ENCODE measurements at regions not wholly inside any gene's neighbourhood (a gene's known extent, or its start where the extent isn't known, plus 50 kb on each side); places are given as distances from the start of the nearest gene placed in this dataset.

GRCh38 chr5:17132444-17133083 lies 84.9 kb upstream of the BASP1 start:
- Mint-ChIP-seq H3K36me3 (ENCODE audit: low read depth) (no peaks in the 10 kb centered on the region), H3K4me3 (no peak overlapping the region), H3K9me3 (no peaks in the 10 kb centered on the region), H3K27me3 (ENCODE audit: low read depth) (peaks cover 11% of the 10 kb centered on the region), H3K4me1 (peaks cover 6% of the 10 kb centered on the region), H3K27ac (no peak overlapping the region)
- peak; percentile 57 to 71 (median 68) for TF ChIP-seq CTCF (IDR thresholded peaks at IDR 0.05; ENCODE audit: unreplicated experiment in 3 of 3)

DNA sequence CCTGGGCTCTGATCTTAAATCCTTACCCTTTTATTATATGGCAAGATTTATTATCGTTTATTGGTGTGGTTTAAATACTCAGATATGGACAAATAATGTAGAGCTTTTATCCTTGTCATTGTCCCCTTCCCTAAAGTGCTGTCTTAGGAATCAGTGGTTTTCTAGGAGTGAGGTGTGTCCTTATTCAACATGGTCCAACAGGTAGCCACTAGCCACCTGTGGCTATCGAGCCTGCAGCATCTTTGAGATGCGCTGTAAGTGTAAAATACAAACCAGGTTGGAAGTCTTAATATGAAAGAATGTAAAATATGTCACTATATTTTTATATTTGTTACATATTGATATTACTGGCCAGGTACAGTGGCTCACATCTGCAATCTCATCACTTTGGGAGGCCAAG lies 82.4 kb upstream of the BASP1 start:
- no peak for TF ChIP-seq CTCF (IDR thresholded peaks at IDR 0.05; ENCODE audit: unreplicated experiment in 3 of 3)
- H3K27me3 Mint-ChIP-seq (ENCODE audit: low read depth), result peaks cover 3% of the 10 kb centered on the region
- H3K27ac Mint-ChIP-seq, result no peak overlapping the region
- H3K4me3 Mint-ChIP-seq, result no peak overlapping the region
- H3K9me3 Mint-ChIP-seq, result no peaks in the 10 kb centered on the region
- H3K4me1 Mint-ChIP-seq, result no peaks in the 10 kb centered on the region
- H3K36me3 Mint-ChIP-seq (ENCODE audit: low read depth), result no peaks in the 10 kb centered on the region

- TF ChIP-seq CTCF (IDR thresholded peaks at IDR 0.05; ENCODE audit: unreplicated experiment in 3 of 3), result no peak
- Mint-ChIP-seq H3K27ac (peak overlapping the region in 1 of 3 experiments; percentile 41), H3K4me1 (peaks cover 29% of the 10 kb centered on the region), H3K4me3 (peak overlapping the region in 1 of 3 experiments; percentile 19), H3K36me3 (ENCODE audit: low read depth) (no peaks in the 10 kb centered on the region), H3K9me3 (peaks cover 3% of the 10 kb centered on the region), H3K27me3 (ENCODE audit: low read depth) (peaks cover 3% of the 10 kb centered on the region)
Observed at GRCh38 chr5:17143335-17143734, 74.1 kb upstream of the BASP1 start.

- H3K36me3 Mint-ChIP-seq (ENCODE audit: low read depth), result no peaks in the 10 kb centered on the region
- no peak for TF ChIP-seq CTCF (IDR thresholded peaks at IDR 0.05; ENCODE audit: unreplicated experiment in 3 of 3)
- no peak overlapping the region for H3K4me3 Mint-ChIP-seq
- H3K4me1 Mint-ChIP-seq, result peaks cover 39% of the 10 kb centered on the region
- no peak overlapping the region for H3K27ac Mint-ChIP-seq
- H3K9me3 Mint-ChIP-seq, result peaks cover 3% of the 10 kb centered on the region
- H3K27me3 Mint-ChIP-seq (ENCODE audit: low read depth), result peaks cover 3% of the 10 kb centered on the region
Observed at GRCh38 chr5:17146280-17146841, 71.1 kb upstream of the BASP1 start.

- peaks cover 47% of the 10 kb centered on the region for H3K4me1 Mint-ChIP-seq
- no peak for TF ChIP-seq CTCF (IDR thresholded peaks at IDR 0.05; ENCODE audit: unreplicated experiment in 3 of 3)
- no peaks in the 10 kb centered on the region for H3K36me3 Mint-ChIP-seq (ENCODE audit: low read depth)
- no peak overlapping the region for H3K4me3 Mint-ChIP-seq
- H3K27me3 Mint-ChIP-seq (ENCODE audit: low read depth), result peaks cover 3% of the 10 kb centered on the region
- peaks cover 3% of the 10 kb centered on the region for H3K9me3 Mint-ChIP-seq
- peak overlapping the region in 2 of 3 experiments; percentile 7 to 54 for H3K27ac Mint-ChIP-seq
Observed at GRCh38 chr5:17147170-17147569, 70.3 kb upstream of the BASP1 start.

GRCh38 chr5:17147617-17148016 lies 69.8 kb upstream of the BASP1 start:
- Mint-ChIP-seq H3K4me1 (peaks cover 47% of the 10 kb centered on the region), H3K27me3 (ENCODE audit: low read depth) (peaks cover 3% of the 10 kb centered on the region), H3K4me3 (no peak overlapping the region), H3K27ac (peak overlapping the region in 2 of 3 experiments; percentile 7 to 54), H3K36me3 (ENCODE audit: low read depth) (no peaks in the 10 kb centered on the region), H3K9me3 (peaks cover 3% of the 10 kb centered on the region)
- TF ChIP-seq CTCF (IDR thresholded peaks at IDR 0.05; ENCODE audit: unreplicated experiment in 3 of 3), result no peak

All from nephron (organoid).